ENCODE measurements at regions not wholly inside any gene's neighbourhood (a gene's known extent, or its start where the extent isn't known, plus 50 kb on each side); places are given as distances from the start of the nearest gene placed in this dataset.
"Not testable (repeated sequence)": the region's sequence is repeated elsewhere in the genome, so short reads cannot be mapped to it uniquely, and the experiment has no call there.

DNA sequence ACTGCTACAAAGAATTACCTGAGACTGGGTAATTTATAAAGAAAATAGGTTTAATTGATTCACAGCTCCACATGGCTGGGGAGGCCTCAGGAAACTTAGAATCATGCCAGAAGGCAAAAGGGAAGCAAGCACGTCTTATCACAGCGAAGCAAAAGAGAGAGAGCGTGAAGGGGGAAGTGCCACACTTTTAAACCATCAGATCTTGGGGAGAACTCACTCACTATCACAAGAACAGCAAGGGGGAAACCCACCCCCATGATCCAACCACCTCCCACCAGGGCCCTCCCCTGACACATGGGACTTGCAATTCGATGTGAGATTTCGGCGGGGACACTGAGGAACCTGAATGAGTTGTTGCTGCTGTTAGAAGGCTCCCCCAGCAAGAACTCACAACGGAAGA is 220.2 kb upstream of the PIEZO2 start:
- H3K27me3 ChIP-seq (ENCODE audit: control insufficient read depth, insufficient read depth, low read length), result no peaks in the 10 kb centered on the region
- DNase-seq (no peak), ATAC-seq (ENCODE audit: low read depth in 2 of 2) (no peak)
- H3K9me3 Mint-ChIP-seq, result no peaks in the 10 kb centered on the region
- no peaks in the 10 kb centered on the region for H3K36me3 ChIP-seq (ENCODE audit: control insufficient read depth, insufficient read depth, low read length)
- no peaks in the 10 kb centered on the region for H3K4me1 Mint-ChIP-seq
- no peaks in the 10 kb centered on the region for H3K4me1 ChIP-seq (ENCODE audit: control insufficient read depth, insufficient read depth, low read length, poor library complexity, severe bottlenecking)
- no peaks in the 10 kb centered on the region for H3K27me3 Mint-ChIP-seq
- no peak overlapping the region for H3K27ac Mint-ChIP-seq
- no peaks in the 10 kb centered on the region for H3K36me3 Mint-ChIP-seq
- no peak overlapping the region for H3K27ac ChIP-seq (ENCODE audit: insufficient read depth, low read length, poor library complexity, severe bottlenecking)
- H3K4me3 ChIP-seq (ENCODE audit: low read depth, low read length), result no peak overlapping the region
- H3K4me3 Mint-ChIP-seq, result no peak overlapping the region
- no peaks in the 10 kb centered on the region for H3K9me3 ChIP-seq (ENCODE audit: control insufficient read depth in 2 of 2, low read length in 2 of 2)

DNA sequence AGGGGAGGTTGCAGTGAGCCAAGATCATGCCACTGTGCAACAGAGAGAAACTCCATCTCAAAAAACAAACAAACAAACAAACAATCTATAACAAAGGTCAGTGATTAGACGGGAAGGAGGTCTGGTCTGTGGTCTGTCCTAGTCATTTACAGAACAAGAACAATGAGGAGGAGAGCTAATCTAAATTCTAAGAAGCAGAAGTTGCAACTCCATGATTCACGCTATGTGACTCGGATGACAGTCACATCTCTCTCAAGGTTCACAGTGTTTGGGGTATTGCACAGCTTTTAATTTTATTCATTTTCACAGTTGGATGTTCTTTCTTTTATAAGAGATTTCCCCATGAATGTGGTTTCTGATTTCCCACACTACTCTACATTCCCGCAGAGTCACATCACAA is 218.7 kb upstream of the PIEZO2 start:
- Histone ChIP-seq H3K4me1 (ENCODE audit: control insufficient read depth, insufficient read depth, low read length, poor library complexity, severe bottlenecking) (no peaks in the 10 kb centered on the region), H3K36me3 (ENCODE audit: control insufficient read depth, insufficient read depth, low read length) (no peaks in the 10 kb centered on the region), H3K4me3 (ENCODE audit: low read depth, low read length) (no peak overlapping the region), H3K27ac (ENCODE audit: insufficient read depth, low read length, poor library complexity, severe bottlenecking) (no peak overlapping the region), H3K27me3 (ENCODE audit: control insufficient read depth, insufficient read depth, low read length) (no peaks in the 10 kb centered on the region), H3K9me3 (ENCODE audit: control insufficient read depth in 2 of 2, low read length in 2 of 2) (no peaks in the 10 kb centered on the region)
- H3K36me3 Mint-ChIP-seq, result no peaks in the 10 kb centered on the region
- H3K27me3 Mint-ChIP-seq, result no peaks in the 10 kb centered on the region
- no peaks in the 10 kb centered on the region for H3K9me3 Mint-ChIP-seq
- H3K4me1 Mint-ChIP-seq, result no peaks in the 10 kb centered on the region
- no peak for DNase-seq
- ATAC-seq (ENCODE audit: low read depth in 2 of 2), result no peak
- H3K27ac Mint-ChIP-seq, result no peak overlapping the region
- H3K4me3 Mint-ChIP-seq, result no peak overlapping the region

- no peak overlapping the region for H3K27ac ChIP-seq (ENCODE audit: insufficient read depth, low read length, poor library complexity, severe bottlenecking)
- H3K4me1 ChIP-seq (ENCODE audit: control insufficient read depth, insufficient read depth, low read length, poor library complexity, severe bottlenecking), result no peaks in the 10 kb centered on the region
- Mint-ChIP-seq H3K27ac (no peak overlapping the region), H3K4me3 (no peak overlapping the region), H3K27me3 (no peaks in the 10 kb centered on the region), H3K9me3 (no peaks in the 10 kb centered on the region), H3K4me1 (no peaks in the 10 kb centered on the region), H3K36me3 (no peaks in the 10 kb centered on the region)
- H3K36me3 ChIP-seq (ENCODE audit: control insufficient read depth, insufficient read depth, low read length), result no peaks in the 10 kb centered on the region
- ATAC-seq (ENCODE audit: low read depth in 2 of 2) (no peak), DNase-seq (no peak)
- H3K27me3 ChIP-seq (ENCODE audit: control insufficient read depth, insufficient read depth, low read length), result no peaks in the 10 kb centered on the region
- no peak overlapping the region for H3K4me3 ChIP-seq (ENCODE audit: low read depth, low read length)
- no peaks in the 10 kb centered on the region for H3K9me3 ChIP-seq (ENCODE audit: control insufficient read depth in 2 of 2, low read length in 2 of 2)
These were observed 218.0 kb upstream of the PIEZO2 start for GRCh38 chr18:11367351-11367750.

DNA sequence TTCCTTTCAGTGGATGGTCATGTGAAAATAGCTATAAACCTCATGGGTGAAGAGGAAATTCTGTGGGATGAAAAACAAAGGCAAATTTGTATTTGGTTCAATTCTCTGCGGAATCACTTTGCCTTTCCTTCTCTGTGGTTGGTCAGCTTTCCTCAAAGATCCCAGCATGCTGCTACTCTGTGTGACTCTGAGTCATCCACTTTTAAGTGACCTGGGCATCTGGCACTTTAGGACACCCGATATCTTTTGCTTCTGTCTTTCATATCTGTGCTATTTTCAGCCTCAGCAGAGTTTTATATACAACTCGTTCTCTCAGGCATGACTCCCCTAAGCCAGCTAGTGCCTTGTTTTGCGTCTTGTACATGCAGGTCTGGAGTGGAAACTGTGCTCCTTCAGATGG is 217.0 kb upstream of the PIEZO2 start:
- H3K36me3 ChIP-seq (ENCODE audit: control insufficient read depth, insufficient read depth, low read length), result no peaks in the 10 kb centered on the region
- H3K27ac ChIP-seq (ENCODE audit: insufficient read depth, low read length, poor library complexity, severe bottlenecking), result no peak overlapping the region
- no peak overlapping the region for H3K4me3 Mint-ChIP-seq
- no peaks in the 10 kb centered on the region for H3K36me3 Mint-ChIP-seq
- H3K27me3 ChIP-seq (ENCODE audit: control insufficient read depth, insufficient read depth, low read length), result no peaks in the 10 kb centered on the region
- DNase-seq (no peak), ATAC-seq (ENCODE audit: low read depth in 2 of 2) (no peak)
- no peak overlapping the region for H3K27ac Mint-ChIP-seq
- H3K9me3 ChIP-seq (ENCODE audit: control insufficient read depth in 2 of 2, low read length in 2 of 2), result no peaks in the 10 kb centered on the region
- H3K27me3 Mint-ChIP-seq, result no peaks in the 10 kb centered on the region
- no peaks in the 10 kb centered on the region for H3K9me3 Mint-ChIP-seq
- H3K4me3 ChIP-seq (ENCODE audit: low read depth, low read length), result no peak overlapping the region
- H3K4me1 Mint-ChIP-seq, result no peaks in the 10 kb centered on the region
- no peaks in the 10 kb centered on the region for H3K4me1 ChIP-seq (ENCODE audit: control insufficient read depth, insufficient read depth, low read length, poor library complexity, severe bottlenecking)

GRCh38 chr18:11362856-11363255 is 213.5 kb upstream of the PIEZO2 start:
- no peaks in the 10 kb centered on the region for H3K27me3 Mint-ChIP-seq
- no peak overlapping the region for H3K4me3 ChIP-seq (ENCODE audit: low read depth, low read length)
- H3K9me3 Mint-ChIP-seq, result peaks cover 0 to 2% (median 0%) of the 10 kb centered on the region in 7 donors
- H3K36me3 ChIP-seq (ENCODE audit: control insufficient read depth, insufficient read depth, low read length), result no peaks in the 10 kb centered on the region
- H3K27ac ChIP-seq (ENCODE audit: insufficient read depth, low read length, poor library complexity, severe bottlenecking), result no peak overlapping the region
- H3K27ac Mint-ChIP-seq, result no peak overlapping the region
- ATAC-seq (ENCODE audit: low read depth in 2 of 2), result no peak
- H3K36me3 Mint-ChIP-seq, result no peaks in the 10 kb centered on the region
- H3K4me3 Mint-ChIP-seq, result no peak overlapping the region
- DNase-seq, result no peak
- H3K9me3 ChIP-seq (ENCODE audit: control insufficient read depth in 2 of 2, low read length in 2 of 2), result no peaks in the 10 kb centered on the region
- H3K4me1 ChIP-seq (ENCODE audit: control insufficient read depth, insufficient read depth, low read length, poor library complexity, severe bottlenecking), result no peaks in the 10 kb centered on the region
- no peaks in the 10 kb centered on the region for H3K4me1 Mint-ChIP-seq
- H3K27me3 ChIP-seq (ENCODE audit: control insufficient read depth, insufficient read depth, low read length), result no peaks in the 10 kb centered on the region

- not testable (repeated sequence) for H3K4me1 Mint-ChIP-seq; H3K27me3 ChIP-seq (ENCODE audit: control insufficient read depth, insufficient read depth, low read length)
These were observed 212.5 kb upstream of the PIEZO2 start for GRCh38 chr18:11361862-11362261.

DNA sequence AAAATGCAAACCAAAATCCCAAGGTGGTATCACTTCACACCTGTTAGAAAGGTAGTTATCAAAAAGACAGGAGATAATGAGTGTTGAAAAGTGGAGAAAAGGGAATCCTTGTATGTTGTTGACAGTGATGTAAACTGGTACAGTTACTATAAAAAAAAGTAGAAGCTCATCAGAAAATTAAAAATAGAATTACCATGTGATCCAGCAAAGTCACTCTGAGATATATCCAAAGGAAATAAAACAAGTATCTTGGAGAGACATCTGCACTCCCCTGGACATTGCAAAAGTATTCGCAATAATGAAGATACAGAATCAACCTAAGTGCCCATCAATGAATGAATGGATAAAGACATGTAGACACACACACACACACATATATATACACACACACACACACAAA is 208.3 kb upstream of the PIEZO2 start:
- H3K36me3 ChIP-seq (ENCODE audit: control insufficient read depth, insufficient read depth, low read length), result no peaks in the 10 kb centered on the region
- DNase-seq, result no peak
- Mint-ChIP-seq H3K36me3 (no peaks in the 10 kb centered on the region), H3K27me3 (no peaks in the 10 kb centered on the region), H3K27ac (no peak overlapping the region), H3K4me3 (no peak overlapping the region), H3K4me1 (no peaks in the 10 kb centered on the region), H3K9me3 (peaks cover 0 to 6% (median 2%) of the 10 kb centered on the region in 7 donors)
- H3K4me1 ChIP-seq (ENCODE audit: control insufficient read depth, insufficient read depth, low read length, poor library complexity, severe bottlenecking), result no peaks in the 10 kb centered on the region
- no peaks in the 10 kb centered on the region for H3K27me3 ChIP-seq (ENCODE audit: control insufficient read depth, insufficient read depth, low read length)
- H3K9me3 ChIP-seq (ENCODE audit: control insufficient read depth in 2 of 2, low read length in 2 of 2), result no peaks in the 10 kb centered on the region
- ATAC-seq (ENCODE audit: low read depth in 2 of 2), result no peak
- H3K27ac ChIP-seq (ENCODE audit: insufficient read depth, low read length, poor library complexity, severe bottlenecking), result no peak overlapping the region
- no peak overlapping the region for H3K4me3 ChIP-seq (ENCODE audit: low read depth, low read length)

More at GRCh38 chr18:11361862-11362261, 212.5 kb upstream of the PIEZO2 start:
- DNase-seq; H3K4me1 ChIP-seq (ENCODE audit: control insufficient read depth, insufficient read depth, low read length, poor library complexity, severe bottlenecking); H3K36me3 Mint-ChIP-seq; H3K4me3 ChIP-seq (ENCODE audit: low read depth, low read length); ATAC-seq (ENCODE audit: low read depth in 2 of 2); H3K9me3 Mint-ChIP-seq; H3K27ac ChIP-seq (ENCODE audit: insufficient read depth, low read length, poor library complexity, severe bottlenecking); H3K4me3 Mint-ChIP-seq; H3K36me3 ChIP-seq (ENCODE audit: control insufficient read depth, insufficient read depth, low read length); H3K27me3 Mint-ChIP-seq; H3K27ac Mint-ChIP-seq; H3K9me3 ChIP-seq (ENCODE audit: control insufficient read depth in 2 of 2, low read length in 2 of 2): not testable (repeated sequence)

DNA sequence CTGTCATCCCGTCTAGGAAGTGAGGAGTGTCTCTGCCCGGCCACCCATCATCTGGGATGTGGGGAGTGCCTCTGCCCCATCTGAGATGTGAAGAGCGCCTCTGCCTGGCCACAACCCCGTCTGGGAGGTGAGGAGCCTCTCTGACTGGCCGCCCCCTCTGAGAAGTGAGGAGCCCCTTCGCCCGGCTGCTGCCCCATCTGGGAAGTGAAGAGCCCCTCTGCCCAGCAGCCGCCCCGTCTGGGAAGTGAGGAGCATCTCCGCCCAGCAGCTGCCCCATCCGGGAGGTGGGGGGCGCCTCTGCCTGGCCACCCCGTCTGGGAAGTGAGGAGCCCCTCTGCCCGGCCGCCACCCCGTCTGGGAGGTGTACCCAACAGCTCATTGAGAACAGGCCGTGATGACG is 195.2 kb upstream of the PIEZO2 start:
- not testable (repeated sequence) for DNase-seq; H3K4me1 ChIP-seq (ENCODE audit: control insufficient read depth, insufficient read depth, low read length, poor library complexity, severe bottlenecking); H3K27me3 Mint-ChIP-seq; H3K4me3 Mint-ChIP-seq; H3K4me1 Mint-ChIP-seq; H3K27me3 ChIP-seq (ENCODE audit: control insufficient read depth, insufficient read depth, low read length); H3K4me3 ChIP-seq (ENCODE audit: low read depth, low read length); H3K9me3 ChIP-seq (ENCODE audit: control insufficient read depth in 2 of 2, low read length in 2 of 2); H3K36me3 ChIP-seq (ENCODE audit: control insufficient read depth, insufficient read depth, low read length); H3K27ac ChIP-seq (ENCODE audit: insufficient read depth, low read length, poor library complexity, severe bottlenecking); H3K36me3 Mint-ChIP-seq; H3K27ac Mint-ChIP-seq; ATAC-seq (ENCODE audit: low read depth in 2 of 2)
- H3K9me3 Mint-ChIP-seq, result peaks cover 3 to 15% (median 6%) of the 10 kb centered on the region in 7 donors
